Thymus (tissue), 11 donors: ENCODE measurements at regions not wholly inside any gene's neighbourhood (a gene's known extent, or its start where the extent isn't known, plus 50 kb on each side); places are given as distances from the start of the nearest gene placed in this dataset.

Source experiments
- DNase-seq, 9 donors: peaks; one replicate each; pipeline ENCODE4 v3.0.0-alpha.2; 2013; ENCODE audit warnings: low spot score in 9 of 9, low read depth in 6 of 9, missing footprints in 1 of 9
- H3K27ac ChIP-seq, 2 donors: one replicate each; pipeline ENCODE4 v1.5.1; 2013; ENCODE audit warnings: control low read depth in 1 of 2, low read depth in 1 of 2, low read length in 1 of 2, mild to moderate bottlenecking in 1 of 2, moderate library complexity in 1 of 2
- H3K27me3 ChIP-seq, 2 donors: one replicate each; pipeline ENCODE4 v1.5.1; 2013; ENCODE audit warnings: low read length in 1 of 2; ENCODE audit not compliant: control insufficient read depth in 2 of 2, insufficient read depth in 1 of 2
- H3K36me3 ChIP-seq, 2 donors: one replicate each; pipeline ENCODE4 v1.5.1; 2013; ENCODE audit warnings: low read length in 1 of 2, mild to moderate bottlenecking in 1 of 2, moderate library complexity in 1 of 2; ENCODE audit not compliant: control insufficient read depth in 2 of 2, insufficient read depth in 2 of 2
- H3K4me1 ChIP-seq, 2 donors: one replicate each; pipeline ENCODE4 v1.5.1; 2013; ENCODE audit warnings: low read length in 2 of 2; ENCODE audit not compliant: control insufficient read depth in 2 of 2, insufficient read depth in 2 of 2
- H3K4me3 ChIP-seq, 2 donors: one replicate each; pipeline ENCODE4 v1.5.1; 2013; ENCODE audit warnings: low read length in 2 of 2, control low read depth in 1 of 2, mild to moderate bottlenecking in 1 of 2
- H3K9me3 ChIP-seq, 2 donors: one replicate each; pipeline ENCODE4 v1.5.1; 2013; ENCODE audit warnings: low read length in 1 of 2, mild to moderate bottlenecking in 1 of 2; ENCODE audit not compliant: control insufficient read depth in 2 of 2, insufficient read depth in 1 of 2
- WGBS: extraction: QIAGEN DNeasy Blood & Tissue Kit; methylation state at CpG from one replicate; pipeline ENCODE4 v1.1.7; 2013; 5-methylcytosine and 5-hydroxymethylcytosine counted together
- donor health status: healthy.

GRCh38 chr20:52419205-52419604, 227.6 kb upstream of the ZFP64 start:
- Histone ChIP-seq H3K36me3 (no peaks in the 10 kb centered on the region), H3K27me3 (no peaks in the 10 kb centered on the region), H3K4me1 (no peaks in the 10 kb centered on the region), H3K27ac (no peak overlapping the region), H3K4me3 (no peak overlapping the region), H3K9me3 (peaks cover 0 to 6% of the 10 kb centered on the region in 2 donors)
- no peak for DNase-seq
- 79% methylated on average over 2 of the region's 2 CpGs for WGBS

GRCh38 chr20:52416953-52417352, 225.4 kb upstream of the ZFP64 start:
- no peaks in the 10 kb centered on the region for H3K36me3 ChIP-seq
- H3K4me1 ChIP-seq = no peaks in the 10 kb centered on the region
- no peak for DNase-seq
- no peaks in the 10 kb centered on the region for H3K27me3 ChIP-seq
- no peak overlapping the region for H3K4me3 ChIP-seq
- no peak overlapping the region for H3K27ac ChIP-seq
- no peaks in the 10 kb centered on the region for H3K9me3 ChIP-seq
- WGBS = 87% methylated on average over 2 of the region's 2 CpGs

- no peak overlapping the region for H3K4me3 ChIP-seq
- no peaks in the 10 kb centered on the region for H3K9me3 ChIP-seq
- no peak overlapping the region for H3K27ac ChIP-seq
- no peak for DNase-seq
- WGBS = 98% methylated on average over 1 of the region's 1 CpG
- H3K4me1 ChIP-seq = no peaks in the 10 kb centered on the region
- no peaks in the 10 kb centered on the region for H3K27me3 ChIP-seq
- no peaks in the 10 kb centered on the region for H3K36me3 ChIP-seq
Measured at GRCh38 chr20:52411611-52412010, 220.0 kb upstream of the ZFP64 start.

GRCh38 chr20:52410731-52411234, 219.2 kb upstream of the ZFP64 start:
- no peak for DNase-seq
- H3K27me3 ChIP-seq = no peaks in the 10 kb centered on the region
- no peaks in the 10 kb centered on the region for H3K9me3 ChIP-seq
- H3K36me3 ChIP-seq = no peaks in the 10 kb centered on the region
- H3K4me3 ChIP-seq = no peak overlapping the region
- 69% methylated on average over 11 of the region's 11 CpGs for WGBS
- no peak overlapping the region for H3K27ac ChIP-seq
- H3K4me1 ChIP-seq = no peaks in the 10 kb centered on the region

GRCh38 chr20:52410182-52410647, 218.6 kb upstream of the ZFP64 start:
- DNase-seq = peak in 7 of 9 donors; percentile 1 to 61 (median 14)
- Histone ChIP-seq H3K27ac (no peak overlapping the region), H3K4me3 (no peak overlapping the region)

GRCh38 chr20:52405986-52406385, 214.4 kb upstream of the ZFP64 start:
- Histone ChIP-seq H3K36me3 (no peaks in the 10 kb centered on the region), H3K4me1 (no peaks in the 10 kb centered on the region), H3K27ac (no peak overlapping the region), H3K27me3 (no peaks in the 10 kb centered on the region), H3K4me3 (no peak overlapping the region), H3K9me3 (no peaks in the 10 kb centered on the region)
- no peak for DNase-seq
- WGBS = 96% methylated on average over 2 of the region's 2 CpGs

More at GRCh38 chr20:52410182-52410647, 218.6 kb upstream of the ZFP64 start:
- no peaks in the 10 kb centered on the region for H3K27me3 ChIP-seq
- no peaks in the 10 kb centered on the region for H3K36me3 ChIP-seq
- H3K4me1 ChIP-seq = no peaks in the 10 kb centered on the region
- no peaks in the 10 kb centered on the region for H3K9me3 ChIP-seq
- 67% methylated on average over 11 of the region's 11 CpGs for WGBS

GRCh38 chr20:52405417-52405816, 213.8 kb upstream of the ZFP64 start:
- Histone ChIP-seq H3K36me3 (no peaks in the 10 kb centered on the region), H3K9me3 (no peaks in the 10 kb centered on the region), H3K4me3 (no peak overlapping the region), H3K27ac (no peak overlapping the region), H3K4me1 (no peaks in the 10 kb centered on the region), H3K27me3 (no peaks in the 10 kb centered on the region)
- no peak for DNase-seq
- 88% methylated on average over 1 of the region's 1 CpG for WGBS

- Histone ChIP-seq H3K27me3 (no peaks in the 10 kb centered on the region), H3K36me3 (no peaks in the 10 kb centered on the region), H3K9me3 (no peaks in the 10 kb centered on the region), H3K4me3 (no peak overlapping the region), H3K4me1 (no peaks in the 10 kb centered on the region), H3K27ac (no peak overlapping the region)
- WGBS = 89% methylated on average over 3 of the region's 3 CpGs
- no peak for DNase-seq
Measured at GRCh38 chr20:52404671-52405070, 213.1 kb upstream of the ZFP64 start.

- Histone ChIP-seq H3K9me3 (no peaks in the 10 kb centered on the region), H3K4me1 (no peaks in the 10 kb centered on the region), H3K36me3 (no peaks in the 10 kb centered on the region), H3K27ac (no peak overlapping the region), H3K27me3 (no peaks in the 10 kb centered on the region), H3K4me3 (no peak overlapping the region)
- no peak for DNase-seq
- WGBS = 72% methylated on average over 4 of the region's 4 CpGs
Measured at GRCh38 chr20:52402950-52403349, 211.4 kb upstream of the ZFP64 start.

GRCh38 chr20:52402514-52402913, 210.9 kb upstream of the ZFP64 start:
- H3K36me3 ChIP-seq = no peaks in the 10 kb centered on the region
- H3K27me3 ChIP-seq = no peaks in the 10 kb centered on the region
- no peak overlapping the region for H3K27ac ChIP-seq
- no peak for DNase-seq
- 90% methylated on average over 5 of the region's 5 CpGs for WGBS
- H3K4me1 ChIP-seq = no peaks in the 10 kb centered on the region
- H3K4me3 ChIP-seq = no peak overlapping the region
- H3K9me3 ChIP-seq = no peaks in the 10 kb centered on the region
